ENCODE measurements at regions not wholly inside any gene's neighbourhood (a gene's known extent, or its start where the extent isn't known, plus 50 kb on each side); places are given as distances from the start of the nearest gene placed in this dataset.
"Not testable (repeated sequence)": the region's sequence is repeated elsewhere in the genome, so short reads cannot be mapped to it uniquely, and the experiment has no call there.

- Mint-ChIP-seq H3K9me3 (no peaks in the 10 kb centered on the region), H3K27me3 (ENCODE audit: low read depth in 2 of 2) (peaks cover under 1 to 2% of the 10 kb centered on the region in 2 donors), H3K27ac (no peak overlapping the region), H3K4me1 (no peaks in the 10 kb centered on the region), H3K4me3 (no peak overlapping the region), H3K36me3 (no peaks in the 10 kb centered on the region)
- no peak for TF ChIP-seq CTCF (IDR thresholded peaks at IDR 0.05)
- H3K4me1 ChIP-seq (ENCODE audit: control insufficient read depth, insufficient read depth, low read length), result no peaks in the 10 kb centered on the region
- no peaks in the 10 kb centered on the region for H3K27me3 ChIP-seq (ENCODE audit: control insufficient read depth, insufficient read depth, low read length)
- ATAC-seq (no peak), DNase-seq (no peak)
- H3K9me3 ChIP-seq (ENCODE audit: control insufficient read depth, insufficient read depth, low read length), result no peaks in the 10 kb centered on the region
- H3K36me3 ChIP-seq (ENCODE audit: control insufficient read depth, insufficient read depth, low read length), result no peaks in the 10 kb centered on the region
- no peak overlapping the region for H3K27ac ChIP-seq (ENCODE audit: low read length)
- intact Hi-C loops (cut with micrococcal nuclease), result no loop called here
- no peak overlapping the region for H3K4me3 ChIP-seq (ENCODE audit: low read length)
- WGBS (ENCODE audit: insufficient coverage), result 82% methylated on average over 6 of the region's 6 CpGs
These were observed 461.7 kb downstream of the STK39 start for GRCh38 chr2:167785606-167786216.

GRCh38 chr2:167784084-167784425, 463.3 kb downstream of the STK39 start:
- no peaks in the 10 kb centered on the region for H3K4me1 ChIP-seq (ENCODE audit: control insufficient read depth, insufficient read depth, low read length)
- intact Hi-C loops (cut with micrococcal nuclease), result no loop called here
- no peaks in the 10 kb centered on the region for H3K9me3 Mint-ChIP-seq
- H3K27ac Mint-ChIP-seq, result no peak overlapping the region
- 82% methylated on average over 3 of the region's 3 CpGs for WGBS (ENCODE audit: insufficient coverage)
- no peaks in the 10 kb centered on the region for H3K4me1 Mint-ChIP-seq
- H3K27ac ChIP-seq (ENCODE audit: low read length), result no peak overlapping the region
- H3K36me3 Mint-ChIP-seq, result no peaks in the 10 kb centered on the region
- DNase-seq, result no peak
- no peak overlapping the region for H3K4me3 Mint-ChIP-seq
- no peaks in the 10 kb centered on the region for H3K36me3 ChIP-seq (ENCODE audit: control insufficient read depth, insufficient read depth, low read length)
- TF ChIP-seq CTCF (IDR thresholded peaks at IDR 0.05), result no peak
- ATAC-seq, result no peak
- no peaks in the 10 kb centered on the region for H3K27me3 ChIP-seq (ENCODE audit: control insufficient read depth, insufficient read depth, low read length)
- H3K9me3 ChIP-seq (ENCODE audit: control insufficient read depth, insufficient read depth, low read length), result no peaks in the 10 kb centered on the region
- peaks cover 2 to 17% of the 10 kb centered on the region in 2 donors for H3K27me3 Mint-ChIP-seq (ENCODE audit: low read depth in 2 of 2)
- H3K4me3 ChIP-seq (ENCODE audit: low read length), result no peak overlapping the region

GRCh38 chr2:167783261-167784083, 463.9 kb downstream of the STK39 start:
- Mint-ChIP-seq H3K27me3 (ENCODE audit: low read depth in 2 of 2) (peaks cover 2 to 23% of the 10 kb centered on the region in 2 donors), H3K9me3 (no peaks in the 10 kb centered on the region), H3K4me3 (no peak overlapping the region), H3K27ac (no peak overlapping the region), H3K36me3 (no peaks in the 10 kb centered on the region), H3K4me1 (no peaks in the 10 kb centered on the region)
- ATAC-seq (no peak), DNase-seq (no peak)
- no peak for TF ChIP-seq CTCF (IDR thresholded peaks at IDR 0.05)
- Histone ChIP-seq H3K9me3 (ENCODE audit: control insufficient read depth, insufficient read depth, low read length) (no peaks in the 10 kb centered on the region), H3K36me3 (ENCODE audit: control insufficient read depth, insufficient read depth, low read length) (no peaks in the 10 kb centered on the region), H3K27ac (ENCODE audit: low read length) (no peak overlapping the region), H3K4me1 (ENCODE audit: control insufficient read depth, insufficient read depth, low read length) (no peaks in the 10 kb centered on the region), H3K27me3 (ENCODE audit: control insufficient read depth, insufficient read depth, low read length) (no peaks in the 10 kb centered on the region), H3K4me3 (ENCODE audit: low read length) (no peak overlapping the region)
- intact Hi-C loops (cut with micrococcal nuclease), result no loop called here
- WGBS (ENCODE audit: insufficient coverage), result 43% methylated on average over 4 of the region's 5 CpGs

GRCh38 chr2:167781629-167782028, 465.8 kb downstream of the STK39 start:
- H3K36me3 ChIP-seq (ENCODE audit: control insufficient read depth, insufficient read depth, low read length); H3K9me3 ChIP-seq (ENCODE audit: control insufficient read depth, insufficient read depth, low read length); H3K36me3 Mint-ChIP-seq; H3K4me3 ChIP-seq (ENCODE audit: low read length); H3K4me1 ChIP-seq (ENCODE audit: control insufficient read depth, insufficient read depth, low read length); intact Hi-C loops (cut with micrococcal nuclease); H3K4me3 Mint-ChIP-seq; H3K27me3 ChIP-seq (ENCODE audit: control insufficient read depth, insufficient read depth, low read length); H3K9me3 Mint-ChIP-seq; H3K27ac Mint-ChIP-seq; H3K4me1 Mint-ChIP-seq; ATAC-seq; DNase-seq; H3K27ac ChIP-seq (ENCODE audit: low read length): not testable (repeated sequence)
- 96% methylated on average over 8 of the region's 8 CpGs for WGBS (ENCODE audit: insufficient coverage)
- H3K27me3 Mint-ChIP-seq (ENCODE audit: low read depth in 2 of 2), result peaks cover 2 to 24% of the 10 kb centered on the region in 2 donors
